Stimulated activated naive CD8-positive, alpha-beta T cell treated with anti-CD3 and anti-CD28 coated beads, Interleukin-15, amount 100 ng/mL, for 72 hours (primary cell): ENCODE measurements at regions not wholly inside any gene's neighbourhood (a gene's known extent, or its start where the extent isn't known, plus 50 kb on each side); places are given as distances from the start of the nearest gene placed in this dataset.

ENCODE experiments used
- ATAC-seq: fragments of 150-1000 bp; cut with Tn5 transposase; 2 replicates; pipeline ENCODE4 v1.10.0; 2021; ENCODE audit warnings: mild to moderate bottlenecking, moderate library complexity
- DNase-seq, 2 donors: peaks; one replicate each; pipeline ENCODE4 v3.0.0; 2021 to 2022
- H3K27ac Mint-ChIP-seq, 2 donors: one replicate each; pipeline ENCODE4 v1.8.0; 2022; ENCODE audit warnings: mild to moderate bottlenecking in 2 of 2, mixed read lengths in 2 of 2, moderate library complexity in 2 of 2
- H3K27me3 Mint-ChIP-seq: one replicate; pipeline ENCODE4 v1.8.0; 2022; ENCODE audit warnings: mixed read lengths
- H3K4me1 Mint-ChIP-seq: one replicate; pipeline ENCODE4 v1.8.0; 2022; ENCODE audit warnings: mild to moderate bottlenecking, mixed read lengths
- H3K4me3 Mint-ChIP-seq, 2 donors: one replicate each; pipeline ENCODE4 v1.8.0; 2022; ENCODE audit warnings: mild to moderate bottlenecking in 2 of 2, mixed read lengths in 2 of 2, moderate library complexity in 1 of 2
- H3K9me3 Mint-ChIP-seq, 2 donors: one replicate each; pipeline ENCODE4 v1.8.0; 2022; ENCODE audit warnings: mixed read lengths in 2 of 2

GRCh38 chr2:174659069-174659900 is 61.7 kb upstream of the WIPF1 start:
- H3K9me3 Mint-ChIP-seq = peaks cover 14% of the 10 kb centered on the region in 2 donors
- no peaks in the 10 kb centered on the region for H3K27me3 Mint-ChIP-seq
- H3K4me1 Mint-ChIP-seq = peaks cover 66% of the 10 kb centered on the region
- H3K4me3 Mint-ChIP-seq = peak overlapping the region in 1 of 2 donors; percentile 9
- DNase-seq (no peak), ATAC-seq (peak; percentile 83)
- no peak overlapping the region for H3K27ac Mint-ChIP-seq

- no peak for ATAC-seq
- no peak for DNase-seq
- no peak overlapping the region for H3K27ac Mint-ChIP-seq
- H3K4me1 Mint-ChIP-seq = peaks cover 49% of the 10 kb centered on the region
- H3K4me3 Mint-ChIP-seq = no peak overlapping the region
- peaks cover 14% of the 10 kb centered on the region in 2 donors for H3K9me3 Mint-ChIP-seq
- no peaks in the 10 kb centered on the region for H3K27me3 Mint-ChIP-seq
Measured at GRCh38 chr2:174656676-174657176, 59.1 kb upstream of the WIPF1 start.

- Mint-ChIP-seq H3K9me3 (peaks cover 14% of the 10 kb centered on the region in 2 donors), H3K27ac (no peak overlapping the region), H3K27me3 (no peaks in the 10 kb centered on the region)
Measured at GRCh38 chr2:174656035-174656434, 58.4 kb upstream of the WIPF1 start.

GRCh38 chr2:174654419-174654941 is 56.9 kb upstream of the WIPF1 start:
- ATAC-seq (no peak), DNase-seq (no peak)
- Mint-ChIP-seq H3K4me3 (no peak overlapping the region), H3K4me1 (peaks cover 49% of the 10 kb centered on the region), H3K27ac (no peak overlapping the region), H3K27me3 (no peaks in the 10 kb centered on the region), H3K9me3 (peaks cover 22 to 23% of the 10 kb centered on the region in 2 donors)

More at GRCh38 chr2:174656035-174656434, 58.4 kb upstream of the WIPF1 start:
- DNase-seq = no peak
- Mint-ChIP-seq H3K4me1 (peaks cover 49% of the 10 kb centered on the region), H3K4me3 (no peak overlapping the region)
- no peak for ATAC-seq

GRCh38 chr2:174648896-174649295 is 51.3 kb upstream of the WIPF1 start:
- H3K27me3 Mint-ChIP-seq = no peaks in the 10 kb centered on the region
- H3K4me1 Mint-ChIP-seq = peaks cover 32% of the 10 kb centered on the region
- ATAC-seq (no peak), DNase-seq (no peak)
- no peak overlapping the region for H3K27ac Mint-ChIP-seq
- H3K9me3 Mint-ChIP-seq = peaks cover 8 to 15% of the 10 kb centered on the region in 2 donors
- no peak overlapping the region for H3K4me3 Mint-ChIP-seq
